ENCODE measurements at regions not wholly inside any gene's neighbourhood (a gene's known extent, or its start where the extent isn't known, plus 50 kb on each side); places are given as distances from the start of the nearest gene placed in this dataset.

DNA sequence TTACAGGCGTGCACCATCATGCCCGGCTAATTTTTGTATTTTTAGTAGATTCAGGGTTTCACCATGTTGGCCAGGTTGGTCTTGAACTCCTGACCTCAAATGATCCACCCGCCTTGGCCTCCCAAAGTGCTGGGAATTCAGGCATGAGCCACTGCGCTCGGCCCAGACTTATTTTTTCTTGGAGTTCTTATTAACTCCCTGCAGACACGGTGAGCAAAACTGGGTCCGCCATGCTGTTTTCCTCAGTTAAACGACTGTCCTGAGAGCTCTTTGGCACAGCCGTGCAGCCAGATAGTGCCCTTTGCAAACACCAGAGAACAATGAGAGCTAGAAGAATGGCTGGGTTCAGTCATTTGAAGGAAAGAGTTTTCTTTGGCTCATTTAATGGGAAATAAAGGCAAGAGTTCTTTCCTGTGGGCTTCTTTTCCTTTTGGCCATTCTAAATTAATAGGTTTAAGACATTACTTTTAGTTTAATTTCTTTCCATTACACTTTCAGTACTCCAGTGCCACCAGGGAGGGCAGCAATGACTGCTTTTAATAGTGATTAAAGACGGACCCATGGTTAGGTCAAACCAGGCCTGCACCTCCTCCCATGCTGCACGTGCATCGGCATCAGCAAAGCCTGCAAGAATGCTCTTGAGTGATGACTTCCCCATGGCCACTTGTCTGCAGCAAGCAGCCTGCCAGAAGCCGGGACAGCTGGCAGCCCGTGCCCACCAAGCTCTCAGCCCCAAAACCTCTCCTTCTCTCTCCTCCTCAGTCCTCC is 60.7 kb downstream of the VCPKMT start:
- TF ChIP-seq, protein P1, sequence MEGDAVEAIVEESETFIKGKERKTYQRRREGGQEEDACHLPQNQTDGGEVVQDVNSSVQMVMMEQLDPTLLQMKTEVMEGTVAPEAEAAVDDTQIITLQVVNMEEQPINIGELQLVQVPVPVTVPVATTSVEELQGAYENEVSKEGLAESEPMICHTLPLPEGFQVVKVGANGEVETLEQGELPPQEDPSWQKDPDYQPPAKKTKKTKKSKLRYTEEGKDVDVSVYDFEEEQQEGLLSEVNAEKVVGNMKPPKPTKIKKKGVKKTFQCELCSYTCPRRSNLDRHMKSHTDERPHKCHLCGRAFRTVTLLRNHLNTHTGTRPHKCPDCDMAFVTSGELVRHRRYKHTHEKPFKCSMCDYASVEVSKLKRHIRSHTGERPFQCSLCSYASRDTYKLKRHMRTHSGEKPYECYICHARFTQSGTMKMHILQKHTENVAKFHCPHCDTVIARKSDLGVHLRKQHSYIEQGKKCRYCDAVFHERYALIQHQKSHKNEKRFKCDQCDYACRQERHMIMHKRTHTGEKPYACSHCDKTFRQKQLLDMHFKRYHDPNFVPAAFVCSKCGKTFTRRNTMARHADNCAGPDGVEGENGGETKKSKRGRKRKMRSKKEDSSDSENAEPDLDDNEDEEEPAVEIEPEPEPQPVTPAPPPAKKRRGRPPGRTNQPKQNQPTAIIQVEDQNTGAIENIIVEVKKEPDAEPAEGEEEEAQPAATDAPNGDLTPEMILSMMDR (IDR thresholded peaks at IDR 0.05), result no peak
- no peak for TF ChIP-seq POLR2A (IDR thresholded peaks at IDR 0.05)

Measured in lower leg skin (tissue), 3 donors.